Forelimb muscle (tissue), 1 donor: ENCODE measurements at regions not wholly inside any gene's neighbourhood (a gene's known extent, or its start where the extent isn't known, plus 50 kb on each side); places are given as distances from the start of the nearest gene placed in this dataset.
"Not testable (repeated sequence)": the region's sequence is repeated elsewhere in the genome, so short reads cannot be mapped to it uniquely, and the experiment has no call there.

Experiments
- DNase-seq: peaks from one replicate; pipeline ENCODE4 v3.0.0-alpha.2; 2013; ENCODE audit warnings: low read depth

DNA sequence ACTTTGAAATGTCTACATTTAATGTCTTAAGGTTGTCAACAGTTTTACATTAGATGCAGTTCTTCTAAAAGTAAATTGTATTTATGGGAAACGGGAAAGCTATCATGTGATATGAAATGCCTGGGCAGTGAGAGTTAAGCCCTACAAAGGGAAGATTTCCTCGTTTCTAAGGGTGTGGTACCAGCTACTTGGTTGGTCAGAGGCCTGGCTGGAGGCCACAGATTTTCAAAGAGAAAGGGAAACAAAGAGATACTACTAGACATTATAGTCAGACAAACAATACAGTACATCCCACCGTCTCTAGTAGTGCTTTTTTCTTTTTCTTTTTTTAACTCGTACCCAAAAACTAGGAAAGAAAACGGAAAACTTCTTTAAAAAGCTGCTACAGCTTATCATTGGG is 467.8 kb downstream of the PCDH7 start:
- DNase-seq = no peak

DNA sequence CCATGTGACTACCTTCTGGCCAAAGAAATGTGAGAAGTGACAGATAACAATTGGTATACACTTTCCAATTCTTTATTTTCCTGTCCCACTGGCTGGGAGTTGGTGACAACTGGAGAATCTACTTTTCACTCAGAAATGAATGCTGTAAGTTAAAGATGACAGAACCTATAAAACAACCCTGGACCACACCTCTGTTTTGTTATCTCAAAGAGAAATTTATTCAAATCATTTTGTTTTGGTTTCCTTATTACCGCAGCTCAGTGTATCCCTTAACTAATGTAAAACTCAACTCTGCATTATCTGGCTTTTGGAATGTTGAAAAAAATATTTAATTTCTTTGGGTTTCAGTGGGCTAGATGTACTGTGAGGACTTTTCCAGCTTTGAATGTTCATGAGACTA is 469.8 kb downstream of the PCDH7 start:
- no peak for DNase-seq

DNA sequence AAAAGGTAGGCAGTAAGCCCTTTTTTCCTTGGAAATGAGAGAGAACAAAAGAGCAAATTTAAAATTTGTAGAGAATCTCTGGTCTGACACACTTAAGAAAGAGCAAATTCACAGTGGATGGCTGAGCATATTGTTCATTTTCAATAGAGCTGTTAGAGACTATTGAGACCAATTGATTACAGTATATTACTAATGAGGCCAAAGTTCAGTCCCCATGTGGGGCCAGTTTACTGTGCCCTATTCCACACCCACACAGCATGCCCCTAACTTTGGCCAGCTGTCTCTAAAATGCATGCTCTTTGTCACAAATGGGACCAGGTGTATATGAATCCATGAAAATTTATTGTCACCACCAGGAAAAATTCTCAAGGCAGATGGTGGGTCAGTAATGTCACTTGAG is 470.5 kb downstream of the PCDH7 start:
- DNase-seq = no peak

DNA sequence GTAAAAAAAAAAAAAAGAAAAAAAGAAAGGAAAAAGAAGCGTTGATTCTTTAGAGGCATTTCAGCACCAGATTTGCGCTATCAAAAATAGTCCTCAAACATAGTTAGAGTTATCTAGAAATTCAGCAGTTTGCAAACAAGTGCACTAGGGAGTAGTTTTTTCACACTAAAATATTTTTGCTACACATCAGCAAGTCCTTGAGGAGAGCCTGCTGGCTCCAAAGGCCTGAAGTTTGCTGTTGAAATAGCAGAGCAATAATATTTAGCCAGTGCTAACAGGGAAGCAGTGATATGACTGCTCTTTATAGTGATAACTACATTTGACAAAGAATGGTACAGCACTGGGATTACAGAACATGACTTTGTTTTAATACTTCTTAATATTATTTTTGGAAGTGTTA is 472.2 kb downstream of the PCDH7 start:
- no peak for DNase-seq

DNA sequence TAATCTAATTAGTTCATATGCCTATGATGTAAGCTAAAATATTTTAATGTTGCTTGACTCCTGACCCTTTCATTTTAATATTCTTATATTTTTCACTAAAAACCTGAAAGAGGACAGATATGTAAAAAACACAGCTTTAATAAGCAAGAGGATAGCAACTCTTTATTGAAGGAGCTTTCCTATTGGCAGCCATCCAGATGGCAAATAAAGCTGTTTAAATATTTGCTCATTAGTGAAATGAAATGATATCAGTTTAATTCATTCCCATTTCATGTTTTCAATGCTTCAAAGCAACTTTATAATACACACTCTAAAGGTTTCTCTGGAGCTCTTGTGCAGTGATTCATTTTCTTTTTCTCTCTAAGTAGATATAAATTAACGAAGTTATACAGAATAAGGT is 473.4 kb downstream of the PCDH7 start:
- DNase-seq = no peak

DNA sequence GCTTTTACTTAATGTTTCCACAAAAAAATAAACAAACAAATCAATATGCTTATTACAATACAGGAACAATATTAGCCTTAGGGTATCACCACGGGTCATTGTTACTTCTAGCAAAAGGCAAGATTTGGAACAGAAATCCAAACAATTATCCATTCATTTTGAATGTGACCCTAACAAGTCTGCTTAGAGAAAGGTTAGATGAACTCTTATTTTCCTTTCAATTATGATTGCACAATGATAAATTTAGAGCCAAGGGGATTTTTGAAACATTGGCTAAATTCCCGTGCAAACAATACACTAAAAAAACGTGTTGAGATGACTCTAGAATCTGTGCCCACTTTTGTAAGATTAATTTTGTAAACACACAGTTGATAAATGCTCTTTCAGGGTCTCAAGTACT is 474.7 kb downstream of the PCDH7 start:
- DNase-seq = no peak

DNA sequence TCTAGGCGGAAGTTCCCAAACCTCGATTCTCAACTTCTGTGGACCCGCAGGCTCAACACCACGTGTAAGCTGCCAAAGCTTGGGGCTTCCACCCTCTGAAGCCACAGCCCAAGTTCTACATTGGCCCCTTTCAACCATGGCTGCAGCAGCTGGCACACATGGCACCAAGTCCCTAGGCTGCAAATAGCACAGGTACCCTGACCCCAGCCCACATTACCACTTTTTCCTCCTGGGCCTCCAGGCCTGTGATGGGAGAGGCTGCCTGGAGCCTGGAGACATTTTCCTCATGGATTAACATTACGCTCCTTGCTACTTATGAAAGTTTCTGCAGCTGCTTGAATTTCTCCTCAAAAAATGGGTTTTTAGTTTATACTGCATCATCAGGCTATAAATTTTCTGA is 479.5 kb downstream of the PCDH7 start:
- DNase-seq = no peak

DNA sequence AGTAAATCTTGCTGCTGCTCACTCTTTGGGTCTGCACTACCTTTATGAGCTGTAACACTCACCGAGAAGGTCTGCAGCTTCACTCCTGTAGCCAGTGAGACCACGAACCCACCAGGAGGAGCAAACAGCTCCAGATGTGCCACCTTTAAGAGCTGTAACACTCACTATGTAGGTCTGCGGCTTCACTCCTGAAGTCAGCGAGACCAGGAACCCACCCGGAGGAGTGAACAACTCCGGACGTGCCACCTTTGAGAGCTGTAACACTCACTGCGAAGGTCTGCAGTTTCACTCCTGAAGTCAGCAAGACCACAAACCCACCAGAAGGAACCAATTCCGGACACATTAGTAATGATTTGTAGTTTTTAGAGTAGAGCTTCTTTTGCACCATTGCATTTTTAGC is 481.9 kb downstream of the PCDH7 start:
- DNase-seq = not testable (repeated sequence)

DNA sequence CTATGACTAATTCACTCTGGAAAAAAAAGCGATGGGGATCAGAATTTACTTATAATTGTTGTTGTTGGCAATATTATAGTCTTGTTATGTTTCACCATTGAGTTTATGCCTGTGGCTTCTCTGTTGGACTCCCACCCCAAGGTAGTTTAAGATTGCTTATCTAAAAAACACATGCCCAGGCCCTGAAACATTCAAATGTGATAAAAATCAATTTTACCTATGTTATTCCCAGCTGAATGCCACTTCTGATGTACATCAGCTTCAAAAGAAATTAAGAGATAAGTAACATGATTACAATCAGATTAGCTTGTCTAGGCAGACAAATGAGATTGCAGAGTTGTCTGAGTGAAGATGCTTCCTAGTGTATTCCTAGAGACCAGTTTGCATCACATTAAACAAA is 484.7 kb downstream of the PCDH7 start:
- no peak for DNase-seq

DNA sequence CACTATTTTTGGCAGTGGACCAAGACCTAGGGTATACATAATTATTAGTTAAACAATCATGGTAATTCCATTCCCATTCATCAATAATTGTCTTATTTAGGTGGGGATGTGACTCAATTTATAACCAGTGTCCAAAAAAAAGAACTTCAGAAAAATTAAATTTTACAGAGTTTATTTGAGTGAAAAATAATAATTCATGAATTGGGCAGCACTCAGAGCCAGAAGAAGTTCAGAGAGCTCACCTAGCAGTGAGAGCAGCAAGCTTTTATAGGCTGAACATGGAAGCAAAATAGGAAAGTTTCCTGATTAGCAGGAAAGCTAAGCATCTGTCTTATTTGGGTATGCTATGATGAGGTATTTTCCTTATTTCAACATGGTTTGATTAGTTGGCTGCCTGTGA is 500.8 kb downstream of the PCDH7 start:
- no peak for DNase-seq

DNA sequence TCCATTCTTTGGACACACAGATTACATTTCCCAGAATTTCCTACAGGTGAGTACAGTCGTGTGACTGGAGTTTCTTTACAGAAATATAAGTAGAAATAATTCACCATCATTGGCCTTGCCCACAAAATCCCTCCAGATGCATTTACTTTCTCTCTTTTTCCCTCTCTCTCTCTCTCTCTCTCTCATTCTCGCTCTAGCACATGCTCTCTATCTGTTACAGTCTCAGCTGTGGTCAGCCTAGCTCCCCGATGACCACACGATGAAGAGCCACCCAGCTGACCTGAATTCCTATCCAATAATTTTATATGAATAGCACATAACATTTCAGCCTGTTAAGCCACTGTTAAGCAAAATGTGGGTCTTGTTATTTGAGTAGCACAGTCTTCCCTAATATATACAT is 507.9 kb downstream of the PCDH7 start:
- DNase-seq = no peak

DNA sequence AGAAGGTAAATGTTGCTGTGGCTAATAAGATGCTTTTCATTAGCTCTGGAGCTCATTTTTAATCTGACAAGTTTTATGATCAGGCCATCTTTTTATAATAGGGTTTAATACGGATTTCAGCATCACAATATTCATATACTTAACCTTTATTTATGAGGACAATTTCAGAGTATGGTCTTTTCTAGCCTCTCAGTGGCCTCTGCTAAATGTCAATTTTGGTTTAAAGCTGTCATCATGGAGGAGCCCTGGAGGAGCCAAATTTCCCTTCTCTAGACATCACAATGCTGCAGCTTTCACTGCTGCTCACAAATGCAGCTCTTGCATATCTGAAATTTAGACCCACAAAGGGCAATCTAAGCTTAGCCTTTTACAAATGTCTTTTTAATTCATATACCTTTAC is 510.4 kb downstream of the PCDH7 start:
- DNase-seq = no peak

DNA sequence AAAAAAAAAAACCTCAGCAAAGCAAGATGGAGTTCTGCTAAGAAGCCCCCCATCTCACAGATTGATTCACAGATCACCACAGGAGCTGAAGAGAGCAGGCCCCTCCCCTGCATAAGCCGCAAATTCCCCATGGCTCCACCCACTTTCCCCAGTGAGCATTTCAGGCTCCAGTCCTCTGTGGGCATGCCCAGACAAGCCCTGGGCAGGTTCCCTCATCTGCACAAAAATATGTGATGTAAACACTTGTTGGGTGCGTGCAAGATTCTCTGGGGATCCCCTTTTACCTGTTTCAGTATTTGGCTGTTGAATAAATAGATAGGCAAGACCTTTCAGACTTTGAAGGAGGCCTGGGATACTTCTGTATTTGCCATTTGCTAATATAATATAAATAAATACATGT is 514.3 kb downstream of the PCDH7 start:
- DNase-seq = no peak

DNA sequence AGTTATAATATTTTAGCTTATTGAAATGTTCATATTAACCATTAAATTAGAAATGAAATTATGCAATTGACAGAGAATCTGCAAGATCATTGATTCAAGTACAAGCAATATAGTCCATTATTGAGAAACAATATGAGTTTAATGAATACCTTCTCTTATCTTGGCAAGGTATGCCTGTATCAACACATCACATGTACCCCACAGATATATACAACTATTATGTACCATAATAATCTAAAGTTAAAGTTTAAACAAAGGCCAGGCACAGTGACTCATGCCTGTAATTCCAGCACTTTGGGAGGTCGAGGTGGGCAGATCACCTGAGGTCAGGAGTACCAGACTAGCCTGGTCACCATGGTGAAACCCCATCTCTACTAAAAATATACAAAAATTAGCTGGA is 514.7 kb downstream of the PCDH7 start:
- no peak for DNase-seq

DNA sequence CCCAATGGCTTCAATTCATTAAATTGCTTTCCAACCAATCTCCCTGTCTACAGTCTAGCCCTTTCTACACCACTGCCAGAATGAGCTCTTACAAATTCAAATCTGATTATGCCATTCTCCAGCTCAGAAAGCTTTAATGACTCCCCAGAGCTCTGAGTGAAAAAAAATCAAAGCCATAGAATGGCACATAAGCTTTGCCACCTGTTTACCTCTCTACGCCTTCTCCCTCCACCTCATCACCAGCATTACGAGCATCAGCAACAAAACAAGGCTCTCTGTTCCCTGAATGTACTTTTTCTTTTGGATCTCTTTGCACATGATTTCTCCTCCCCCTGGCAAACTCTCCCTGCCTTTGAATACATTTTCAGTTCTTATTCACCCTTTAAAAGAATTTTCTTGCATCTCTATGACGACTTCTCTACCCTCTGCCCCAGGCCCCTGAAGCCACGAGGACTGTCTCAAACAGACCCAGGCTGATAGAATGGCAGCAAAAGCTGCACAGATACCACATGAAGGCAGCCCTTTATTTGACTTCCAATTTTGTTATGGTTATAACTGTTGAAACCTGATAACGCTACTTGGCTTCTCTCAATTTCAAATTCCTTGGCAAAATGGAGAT is 516.0 kb downstream of the PCDH7 start:
- DNase-seq = no peak

DNA sequence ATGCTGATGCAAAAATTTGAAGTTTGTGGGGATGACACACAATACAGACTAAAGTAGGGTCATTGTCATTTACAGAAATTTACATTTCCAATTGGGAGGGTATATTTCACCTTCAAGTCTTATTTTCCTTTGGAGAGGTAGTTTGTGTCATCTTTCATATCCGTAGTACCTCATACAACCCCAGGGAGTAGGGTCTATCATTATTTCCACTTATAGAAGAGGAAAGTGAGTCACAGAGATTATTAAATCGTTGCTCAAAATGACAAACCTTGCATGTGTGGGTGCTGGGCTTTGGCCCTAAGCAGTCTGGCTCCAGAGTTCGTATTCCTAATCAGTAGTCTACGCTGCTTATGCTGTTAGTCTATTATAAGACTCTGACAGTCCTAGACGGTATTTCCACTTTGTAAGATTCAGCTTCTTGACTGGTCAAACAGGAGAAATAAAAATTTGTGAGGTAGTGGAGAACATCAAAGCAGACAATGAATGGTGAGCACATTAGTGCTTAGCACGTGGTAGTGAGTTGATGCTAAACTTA is 516.5 kb downstream of the PCDH7 start:
- DNase-seq = no peak

DNA sequence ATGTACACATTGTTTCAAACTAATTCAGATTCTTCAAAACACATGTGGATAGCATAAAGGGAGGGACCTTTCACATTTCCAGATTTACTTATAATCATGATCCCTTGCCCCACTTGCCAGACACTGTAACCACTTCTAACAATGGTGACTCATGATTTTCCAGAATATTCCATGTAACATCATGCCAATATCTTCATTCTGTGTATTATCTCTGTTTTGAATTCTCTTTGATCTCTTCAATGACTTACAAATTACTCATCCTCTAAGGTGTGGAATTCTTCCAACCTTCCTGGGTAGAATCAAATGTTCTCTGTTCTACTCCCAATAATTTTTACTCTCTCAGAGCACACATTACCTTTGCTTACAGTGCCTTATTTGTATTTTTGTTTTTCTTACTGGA is 517.1 kb downstream of the PCDH7 start:
- no peak for DNase-seq

DNA sequence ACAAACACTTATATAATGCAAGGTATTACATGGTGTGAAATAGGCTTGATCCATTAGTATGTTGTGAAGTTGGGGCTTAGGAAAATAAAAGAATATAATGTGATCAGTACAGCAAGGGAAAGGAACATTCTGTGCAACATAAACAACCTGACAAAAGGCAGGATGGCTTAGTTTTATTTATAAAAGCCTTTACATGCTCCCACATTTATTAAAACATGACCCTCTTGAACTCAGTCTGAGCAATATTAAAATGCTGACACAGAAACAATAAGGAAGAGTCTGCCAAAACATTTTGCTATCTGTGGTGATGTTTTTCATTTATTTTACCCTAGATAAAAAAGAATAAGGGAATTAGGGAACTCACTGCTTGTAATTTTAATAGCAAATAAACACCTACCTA is 519.7 kb downstream of the PCDH7 start:
- DNase-seq = no peak

DNA sequence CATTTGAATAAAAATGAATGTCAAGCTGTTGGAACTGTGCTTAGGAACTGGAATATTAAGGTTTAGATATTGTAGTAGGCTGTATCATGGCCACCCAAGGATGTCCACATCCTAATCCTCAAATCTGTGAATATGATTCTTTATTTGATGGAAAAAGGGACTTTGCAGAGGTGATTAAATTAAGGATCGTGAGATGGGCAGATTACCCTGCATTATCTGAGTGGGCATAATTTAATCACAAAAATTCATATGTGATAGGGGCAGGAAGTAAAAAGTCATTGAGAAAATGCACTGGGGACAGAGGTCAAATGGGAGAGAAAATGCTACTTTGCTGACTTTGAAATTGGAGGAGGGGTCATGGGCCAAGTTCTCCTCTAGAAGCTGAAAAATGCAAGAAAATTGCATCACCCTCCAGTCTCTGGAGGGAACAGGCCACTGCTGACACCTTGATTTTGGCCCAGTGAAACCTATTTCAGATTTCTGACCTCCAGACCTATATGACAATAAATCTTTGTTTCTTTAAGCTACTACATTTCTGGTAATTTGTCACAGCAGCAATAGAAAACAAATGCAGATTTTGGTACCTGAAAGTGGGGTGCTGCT is 521.4 kb downstream of the PCDH7 start:
- DNase-seq = no peak

DNA sequence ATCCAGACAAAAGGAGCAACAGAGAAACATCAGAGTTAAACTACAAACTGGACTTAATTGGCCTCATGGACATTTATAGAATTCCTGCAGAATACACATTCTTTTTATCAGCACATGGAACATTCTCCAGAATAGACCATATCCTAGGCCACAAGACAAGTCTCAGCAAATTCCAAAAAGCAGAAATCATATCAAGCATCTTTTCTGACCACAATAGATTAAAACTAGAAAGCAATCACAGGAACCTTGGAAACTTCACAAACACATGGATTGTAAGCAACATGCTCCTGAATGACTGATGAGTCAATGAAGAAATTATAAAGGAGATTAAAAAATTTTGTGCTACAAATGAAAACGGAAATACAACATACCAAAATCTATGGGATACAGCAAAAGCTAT is 526.7 kb downstream of the PCDH7 start:
- DNase-seq = no peak

DNA sequence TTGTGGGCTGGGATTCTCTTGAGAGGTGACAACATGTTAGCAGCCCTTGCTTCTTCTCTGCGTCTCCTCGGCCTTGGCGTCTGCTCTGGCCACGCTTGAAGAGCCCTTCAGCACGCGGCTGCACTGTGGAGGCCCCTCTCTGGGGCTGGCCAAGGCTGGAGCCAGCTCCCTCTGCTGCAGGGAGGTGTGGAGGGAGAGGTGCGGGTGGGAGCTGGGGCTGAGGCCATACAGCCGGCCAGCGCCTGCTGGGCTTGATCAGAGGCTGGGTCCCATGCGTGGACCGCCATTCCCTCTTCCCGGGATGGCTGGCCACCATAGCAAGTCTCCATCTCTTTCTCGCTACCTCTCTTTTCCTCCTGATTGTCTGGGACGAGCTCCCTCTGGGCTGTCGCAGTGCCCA is 539.0 kb downstream of the PCDH7 start:
- no peak for DNase-seq

DNA sequence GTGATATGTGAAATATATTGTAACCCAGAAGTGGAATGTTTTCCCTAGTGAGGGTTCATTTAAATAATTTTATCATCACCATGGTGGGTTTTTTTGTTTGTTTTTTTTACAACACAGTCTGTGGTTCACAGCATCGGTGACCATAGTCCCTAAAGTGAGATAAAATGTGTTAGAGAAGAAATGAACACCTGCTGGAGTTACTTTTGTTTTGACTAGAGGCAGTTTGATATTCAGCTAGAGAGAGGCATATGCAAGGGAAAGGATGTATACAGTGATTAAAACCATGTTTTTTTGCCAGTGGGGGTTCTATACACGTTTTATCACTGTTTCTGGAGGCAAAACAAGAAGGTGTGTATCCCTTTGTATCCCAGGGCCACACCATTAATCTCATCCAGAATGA is 541.5 kb downstream of the PCDH7 start:
- DNase-seq = no peak

DNA sequence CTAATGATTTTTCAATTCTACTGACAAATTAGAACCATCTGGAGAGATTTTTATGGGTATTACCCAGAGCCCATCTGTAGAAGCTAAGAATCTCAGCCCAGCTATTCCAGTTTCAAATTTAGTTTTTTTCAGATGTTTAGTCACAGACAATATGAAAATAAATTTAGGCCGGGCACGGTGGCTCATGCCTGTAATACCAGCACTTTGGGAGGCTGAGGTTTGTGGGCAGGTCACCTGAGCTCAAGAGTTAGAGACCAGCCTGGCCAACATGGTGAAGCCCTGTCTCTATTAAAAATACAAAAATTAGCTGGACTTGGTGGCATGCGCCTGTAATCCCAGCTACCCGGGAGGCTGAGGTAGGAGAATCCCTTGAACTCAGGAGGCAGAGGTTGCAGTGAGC is 545.9 kb downstream of the PCDH7 start:
- DNase-seq = not testable (repeated sequence)
